Suprapubic skin (tissue), 4 donors: ENCODE measurements at regions not wholly inside any gene's neighbourhood (a gene's known extent, or its start where the extent isn't known, plus 50 kb on each side); places are given as distances from the start of the nearest gene placed in this dataset.

ENCODE experiments used
- EP300 ChIP-seq: sonication (generic); formaldehyde crosslinking; IDR thresholded peaks from one replicate; pipeline ENCODE4 v1.6.1; 2017; ENCODE audit warnings: antibody characterized with exemption
- POLR2A ChIP-seq, 2 donors: fragments of 450-650 bp; IDR thresholded peaks; one replicate each; pipeline ENCODE4 v1.6.1; 2017; ENCODE audit warnings: antibody characterized with exemption in 2 of 2, mild to moderate bottlenecking in 2 of 2, moderate library complexity in 2 of 2
- POLR2AphosphoS5 ChIP-seq, 3 donors: sonication (generic); formaldehyde crosslinking; IDR thresholded peaks; one replicate each; pipeline ENCODE4 v1.6.1; 2017; ENCODE audit warnings: antibody characterized with exemption in 3 of 3
- TF ChIP-seq, protein P1 (sequence below), 2 donors: fragments of 200-600 bp in 1 of 2; fragments of 450-650 bp in 1 of 2; sonication (generic) in 1 of 2; IDR thresholded peaks; one replicate each; pipeline ENCODE4 v1.5.1; 2016 to 2019; ENCODE audit warnings: antibody characterized with exemption in 2 of 2, mild to moderate bottlenecking in 1 of 2, moderate library complexity in 1 of 2

DNA sequence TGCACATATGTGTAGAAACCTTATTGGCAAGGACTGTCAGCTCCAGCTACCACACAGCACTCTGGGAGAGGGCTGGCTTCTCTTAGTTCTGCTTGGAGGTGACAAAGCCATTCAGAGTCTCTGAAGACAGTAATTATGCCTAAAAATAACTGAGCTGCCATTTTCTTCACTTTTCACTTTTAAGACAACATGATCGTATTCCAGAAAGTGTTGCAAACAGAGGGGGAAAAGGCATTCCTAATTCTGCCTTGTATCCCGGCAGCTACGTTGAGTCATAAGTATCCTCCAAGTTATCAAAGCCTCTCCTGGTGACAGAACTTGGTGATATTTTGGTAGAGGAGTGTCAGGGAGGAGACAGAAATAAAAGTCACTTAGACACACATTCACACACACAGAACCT, 327.7 kb downstream of the HAPSTR1 start:
- TF ChIP-seq, protein P1, sequence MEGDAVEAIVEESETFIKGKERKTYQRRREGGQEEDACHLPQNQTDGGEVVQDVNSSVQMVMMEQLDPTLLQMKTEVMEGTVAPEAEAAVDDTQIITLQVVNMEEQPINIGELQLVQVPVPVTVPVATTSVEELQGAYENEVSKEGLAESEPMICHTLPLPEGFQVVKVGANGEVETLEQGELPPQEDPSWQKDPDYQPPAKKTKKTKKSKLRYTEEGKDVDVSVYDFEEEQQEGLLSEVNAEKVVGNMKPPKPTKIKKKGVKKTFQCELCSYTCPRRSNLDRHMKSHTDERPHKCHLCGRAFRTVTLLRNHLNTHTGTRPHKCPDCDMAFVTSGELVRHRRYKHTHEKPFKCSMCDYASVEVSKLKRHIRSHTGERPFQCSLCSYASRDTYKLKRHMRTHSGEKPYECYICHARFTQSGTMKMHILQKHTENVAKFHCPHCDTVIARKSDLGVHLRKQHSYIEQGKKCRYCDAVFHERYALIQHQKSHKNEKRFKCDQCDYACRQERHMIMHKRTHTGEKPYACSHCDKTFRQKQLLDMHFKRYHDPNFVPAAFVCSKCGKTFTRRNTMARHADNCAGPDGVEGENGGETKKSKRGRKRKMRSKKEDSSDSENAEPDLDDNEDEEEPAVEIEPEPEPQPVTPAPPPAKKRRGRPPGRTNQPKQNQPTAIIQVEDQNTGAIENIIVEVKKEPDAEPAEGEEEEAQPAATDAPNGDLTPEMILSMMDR (IDR thresholded peaks at IDR 0.05), result no peak
- TF ChIP-seq POLR2A (IDR thresholded peaks at IDR 0.05) (no peak), POLR2AphosphoS5 (IDR thresholded peaks at IDR 0.05) (no peak), EP300 (no peak)
